CD4-positive, alpha-beta T cell (primary cell): ENCODE measurements at regions not wholly inside any gene's neighbourhood (a gene's known extent, or its start where the extent isn't known, plus 50 kb on each side); places are given as distances from the start of the nearest gene placed in this dataset.

ENCODE experiments used
- ATAC-seq: fragments of 200-7000 bp; cut with Tn5 transposase; one replicate; pipeline ENCODE4 v1.10.0; 2022; ENCODE audit warnings: mild to moderate bottlenecking; ENCODE audit not compliant: poor library complexity
- CTCF ChIA-PET: fragments of 350-600 bp; sonication (Branson Sonifier 250); formaldehyde crosslinking; loops from one replicate; lab custom pipeline; 2021; ENCODE audit warnings: antibody characterized with exemption, inconsistent platforms; lab: Charles Lee
- POLR2A ChIA-PET: fragments of 350-600 bp; sonication (Branson Sonifier 250); formaldehyde crosslinking; loops from one replicate; lab custom pipeline; 2021; ENCODE audit warnings: antibody characterized with exemption, inconsistent platforms; lab: Charles Lee
- DNase-seq, 14 experiments: peaks; one replicate each; pipeline ENCODE4 v3.0.0-alpha.2; 2013 to 2020; ENCODE audit warnings: mixed read lengths in 2 of 14
- H3K27ac ChIP-seq, 2 donors: one replicate each; pipeline versions ENCODE4 v1.5.1 to v1.7.0; 2013; ENCODE audit warnings: low read length in 2 of 2, low read depth in 1 of 2, mild to moderate bottlenecking in 1 of 2
- H3K27me3 ChIP-seq, 2 experiments: 1 replicate in 1 of 2; 2 replicates in 1 of 2; pipeline versions ENCODE4 v1.6.1 to v1.7.0; 2013; ENCODE audit warnings: low read length in 2 of 2, control low read depth in 1 of 2, mild to moderate bottlenecking in 1 of 2, moderate library complexity in 1 of 2; ENCODE audit not compliant: insufficient read depth in 2 of 2, control insufficient read depth in 1 of 2
- H3K36me3 ChIP-seq: one replicate; pipeline ENCODE4 v1.6.1; 2013; ENCODE audit warnings: low read length, control low read depth; ENCODE audit not compliant: insufficient read depth
- H3K4me1 ChIP-seq: one replicate; pipeline ENCODE4 v1.6.1; 2013; ENCODE audit warnings: low read length, control low read depth; ENCODE audit not compliant: insufficient read depth
- H3K4me3 ChIP-seq: one replicate; pipeline ENCODE4 v1.5.1; 2013; ENCODE audit warnings: mild to moderate bottlenecking, low read length, moderate library complexity
- H3K9me3 ChIP-seq, 2 experiments: 1 replicate in 1 of 2; 2 replicates in 1 of 2; pipeline versions ENCODE4 v1.6.1 to v1.7.0; 2013; ENCODE audit warnings: low read length in 2 of 2, mild to moderate bottlenecking in 2 of 2, control low read depth in 1 of 2, moderate library complexity in 1 of 2; ENCODE audit not compliant: control insufficient read depth in 1 of 2, insufficient read depth in 1 of 2
- H3K27ac Mint-ChIP-seq: one replicate; pipeline ENCODE4 v1.8.0; 2020; ENCODE audit warnings: mixed read lengths
- H3K27me3 Mint-ChIP-seq: one replicate; pipeline ENCODE4 v1.8.0; 2021; ENCODE audit warnings: mixed read lengths
- H3K36me3 Mint-ChIP-seq: one replicate; pipeline ENCODE4 v1.8.0; 2021; ENCODE audit warnings: low read depth, mixed read lengths
- H3K4me1 Mint-ChIP-seq: one replicate; pipeline ENCODE4 v1.8.0; 2021; ENCODE audit warnings: low read depth, mixed read lengths
- H3K4me3 Mint-ChIP-seq: one replicate; pipeline ENCODE4 v1.8.0; 2020; ENCODE audit warnings: mild to moderate bottlenecking, mixed read lengths
- H3K9me3 Mint-ChIP-seq: one replicate; pipeline ENCODE4 v1.8.0; 2020; ENCODE audit warnings: mixed read lengths
- CTCF ChIP-seq: fragments of 200-600 bp; IDR thresholded peaks from one replicate; pipeline ENCODE4 v1.8.0; 2022; ENCODE audit warnings: antibody characterized with exemption, mild to moderate bottlenecking
- intact Hi-C, 2 experiments: fragments of 100-400 bp; cut with DNase I in 1 of 2; cut with micrococcal nuclease in 1 of 2; formaldehyde crosslinking; loops; one replicate each; pipeline versions ENCODE4 v1.15.1 to v1.9.0; 2023 to 2025; cut with DNase I, micrococcal nuclease

- CTCF ChIA-PET, result no interaction called here
- intact Hi-C loops, result no loop called here
These were observed 183.4 kb downstream of the ANKRD50 start for GRCh38 chr4:124529131-124529530.

GRCh38 chr4:124530464-124531077, 182.0 kb downstream of the ANKRD50 start:
- no peaks in the 10 kb centered on the region for H3K4me1 ChIP-seq
- TF ChIP-seq CTCF, result no peak
- Mint-ChIP-seq H3K9me3 (no peaks in the 10 kb centered on the region), H3K36me3 (no peaks in the 10 kb centered on the region), H3K27ac (no peak overlapping the region), H3K4me3 (no peak overlapping the region), H3K27me3 (no peaks in the 10 kb centered on the region), H3K4me1 (no peaks in the 10 kb centered on the region)
- H3K27ac ChIP-seq, result no peak overlapping the region
- intact Hi-C loops, result no loop called here
- POLR2A ChIA-PET, result no interaction called here
- CTCF ChIA-PET, result no interaction called here
- H3K4me3 ChIP-seq, result no peak overlapping the region
- ATAC-seq (no peak), DNase-seq (no peak)
- H3K9me3 ChIP-seq, result peaks cover 0 to 1% of the 10 kb centered on the region in 2 experiments
- no peaks in the 10 kb centered on the region for H3K36me3 ChIP-seq
- H3K27me3 ChIP-seq, result no peaks in the 10 kb centered on the region

More at GRCh38 chr4:124529131-124529530, 183.4 kb downstream of the ANKRD50 start:
- POLR2A ChIA-PET, result no interaction called here
- no peaks in the 10 kb centered on the region for H3K27me3 Mint-ChIP-seq
- ATAC-seq (no peak), DNase-seq (no peak)
- H3K4me1 Mint-ChIP-seq, result no peaks in the 10 kb centered on the region
- H3K36me3 Mint-ChIP-seq, result no peaks in the 10 kb centered on the region
- Histone ChIP-seq H3K27me3 (no peaks in the 10 kb centered on the region), H3K4me3 (no peak overlapping the region), H3K4me1 (no peaks in the 10 kb centered on the region), H3K9me3 (peaks cover 0 to 4% of the 10 kb centered on the region in 2 experiments), H3K27ac (no peak overlapping the region), H3K36me3 (no peaks in the 10 kb centered on the region)
- H3K4me3 Mint-ChIP-seq, result no peak overlapping the region
- no peak for TF ChIP-seq CTCF
- H3K27ac Mint-ChIP-seq, result no peak overlapping the region
- H3K9me3 Mint-ChIP-seq, result no peaks in the 10 kb centered on the region

- Histone ChIP-seq H3K36me3 (no peaks in the 10 kb centered on the region), H3K4me3 (no peak overlapping the region), H3K9me3 (no peaks in the 10 kb centered on the region), H3K27ac (no peak overlapping the region), H3K4me1 (no peaks in the 10 kb centered on the region), H3K27me3 (no peaks in the 10 kb centered on the region)
- Mint-ChIP-seq H3K27ac (no peak overlapping the region), H3K9me3 (no peaks in the 10 kb centered on the region), H3K27me3 (no peaks in the 10 kb centered on the region), H3K4me1 (no peaks in the 10 kb centered on the region), H3K4me3 (no peak overlapping the region), H3K36me3 (no peaks in the 10 kb centered on the region)
- ATAC-seq (no peak), DNase-seq (no peak)
- intact Hi-C loops, result no loop called here
- TF ChIP-seq CTCF, result no peak
- CTCF ChIA-PET, result no interaction called here
- POLR2A ChIA-PET, result no interaction called here
These were observed 178.4 kb downstream of the ANKRD50 start for GRCh38 chr4:124534131-124534530.
